ENCODE measurements at regions not wholly inside any gene's neighbourhood (a gene's known extent, or its start where the extent isn't known, plus 50 kb on each side); places are given as distances from the start of the nearest gene placed in this dataset.

- peak; percentile 92 for DNase-seq
Measured at GRCh38 chr2:234304950-234305349, 191.9 kb downstream of the ARL4C start.

GRCh38 chr2:234302664-234302991 lies 194.3 kb downstream of the ARL4C start:
- DNase-seq = no peak

GRCh38 chr2:234300932-234301823 lies 195.7 kb downstream of the ARL4C start:
- no peak for DNase-seq

- no peak for DNase-seq
Measured at GRCh38 chr2:234300391-234300925, 196.4 kb downstream of the ARL4C start.

GRCh38 chr2:234298918-234299317 lies 198.0 kb downstream of the ARL4C start:
- DNase-seq = no peak

- no peak for DNase-seq
Measured at GRCh38 chr2:234296991-234297390, 199.9 kb downstream of the ARL4C start.

GRCh38 chr2:234293973-234294372 lies 202.9 kb downstream of the ARL4C start:
- no peak for DNase-seq

GRCh38 chr2:234292962-234293243 lies 204.0 kb downstream of the ARL4C start:
- no peak for DNase-seq

GRCh38 chr2:234292205-234292961 lies 204.5 kb downstream of the ARL4C start:
- no peak for DNase-seq

GRCh38 chr2:234291765-234292204 lies 205.1 kb downstream of the ARL4C start:
- peak; percentile 42 for DNase-seq

- no peak for DNase-seq
Measured at GRCh38 chr2:234290671-234291070, 206.2 kb downstream of the ARL4C start.

- DNase-seq = peak; percentile 93
Measured at GRCh38 chr2:234289834-234290590, 206.9 kb downstream of the ARL4C start.

- peak; percentile 81 for DNase-seq
Measured at GRCh38 chr2:234288974-234289455, 207.9 kb downstream of the ARL4C start.

- DNase-seq = no peak
Measured at GRCh38 chr2:234287650-234288049, 209.2 kb downstream of the ARL4C start.

GRCh38 chr2:234286956-234287355 lies 209.9 kb downstream of the ARL4C start:
- no peak for DNase-seq

- DNase-seq = no peak
Measured at GRCh38 chr2:234286118-234286598, 210.7 kb downstream of the ARL4C start.

GRCh38 chr2:234285541-234285940 lies 211.3 kb downstream of the ARL4C start:
- DNase-seq = no peak

- DNase-seq = no peak
Measured at GRCh38 chr2:234279637-234280036, 217.2 kb downstream of the ARL4C start.

- no peak for DNase-seq
Measured at GRCh38 chr2:234278556-234279255, 218.2 kb downstream of the ARL4C start.

- DNase-seq = no peak
Measured at GRCh38 chr2:234275515-234275914, 221.4 kb downstream of the ARL4C start.

- no peak for DNase-seq
Measured at GRCh38 chr2:234273887-234274584, 222.8 kb downstream of the ARL4C start.

Measured in islet precursor cell (in vitro differentiated cells).